GM18502 (cell line): ENCODE measurements at regions not wholly inside any gene's neighbourhood (a gene's known extent, or its start where the extent isn't known, plus 50 kb on each side); places are given as distances from the start of the nearest gene placed in this dataset.
"Not testable (repeated sequence)": the region's sequence is repeated elsewhere in the genome, so short reads cannot be mapped to it uniquely, and the experiment has no call there.

ENCODE experiments used
- ATAC-seq: cut with Tn5 transposase; IDR thresholded peaks from one replicate; pipeline ENCODE4 v1.9.1; 2021; ENCODE audit warnings: mild to moderate bottlenecking; ENCODE audit not compliant: unreplicated experiment, poor library complexity

GRCh38 chr10:10665750-10666149 is 351.9 kb upstream of the CELF2 start:
- ATAC-seq, result no peak

GRCh38 chr10:10667466-10667865 is 350.2 kb upstream of the CELF2 start:
- ATAC-seq, result no peak

GRCh38 chr10:10676972-10677371 is 340.7 kb upstream of the CELF2 start:
- ATAC-seq, result no peak

GRCh38 chr10:10677479-10677878 is 340.2 kb upstream of the CELF2 start:
- peak; percentile 84 for ATAC-seq

- no peak for ATAC-seq
Measured at GRCh38 chr10:10680496-10680895, 337.2 kb upstream of the CELF2 start.

- ATAC-seq, result no peak
Measured at GRCh38 chr10:10684972-10685371, 332.7 kb upstream of the CELF2 start.

GRCh38 chr10:10685566-10685965 is 332.1 kb upstream of the CELF2 start:
- peak; percentile 85 for ATAC-seq

GRCh38 chr10:10687751-10688150 is 329.9 kb upstream of the CELF2 start:
- no peak for ATAC-seq

- ATAC-seq, result no peak
Measured at GRCh38 chr10:10699427-10699826, 318.2 kb upstream of the CELF2 start.

GRCh38 chr10:10701084-10701611 is 316.5 kb upstream of the CELF2 start:
- no peak for ATAC-seq

- no peak for ATAC-seq
Measured at GRCh38 chr10:10702211-10702610, 315.5 kb upstream of the CELF2 start.

GRCh38 chr10:10703382-10703781 is 314.3 kb upstream of the CELF2 start:
- no peak for ATAC-seq

- ATAC-seq, result no peak
Measured at GRCh38 chr10:10712155-10712704, 305.4 kb upstream of the CELF2 start.

- no peak for ATAC-seq
Measured at GRCh38 chr10:10714327-10714726, 303.3 kb upstream of the CELF2 start.

- ATAC-seq, result no peak
Measured at GRCh38 chr10:10716972-10717371, 300.7 kb upstream of the CELF2 start.

- no peak for ATAC-seq
Measured at GRCh38 chr10:10722422-10722821, 295.2 kb upstream of the CELF2 start.

- no peak for ATAC-seq
Measured at GRCh38 chr10:10725196-10725595, 292.5 kb upstream of the CELF2 start.

GRCh38 chr10:10726101-10726500 is 291.6 kb upstream of the CELF2 start:
- ATAC-seq, result no peak

- ATAC-seq, result not testable (repeated sequence)
Measured at GRCh38 chr10:10727411-10727810, 290.3 kb upstream of the CELF2 start.

GRCh38 chr10:10727812-10728211 is 289.9 kb upstream of the CELF2 start:
- ATAC-seq, result no peak

- ATAC-seq, result no peak
Measured at GRCh38 chr10:10730471-10731043, 287.1 kb upstream of the CELF2 start.

- ATAC-seq, result no peak
Measured at GRCh38 chr10:10731366-10731765, 286.3 kb upstream of the CELF2 start.
